DMS79 treated with DMSO at 0.1 percent for 48 hours (cell line): ENCODE measurements at regions not wholly inside any gene's neighbourhood (a gene's known extent, or its start where the extent isn't known, plus 50 kb on each side); places are given as distances from the start of the nearest gene placed in this dataset.
A peak's percentile ranks its signal among the peaks of the same experiment; 100 is the strongest.

ENCODE experiments used
- DNase-seq: peaks from one replicate; lab custom pipeline; 2025; lab: John Stamatoyannopoulos, UW

- DNase-seq: no peak
Measured at GRCh38 chr2:175560521-175561169, 379.1 kb upstream of the ATP5MC3 start.

GRCh38 chr2:175559613-175560012 is 378.1 kb upstream of the ATP5MC3 start:
- DNase-seq: no peak

- no peak for DNase-seq
Measured at GRCh38 chr2:175557810-175558377, 376.4 kb upstream of the ATP5MC3 start.

DNA sequence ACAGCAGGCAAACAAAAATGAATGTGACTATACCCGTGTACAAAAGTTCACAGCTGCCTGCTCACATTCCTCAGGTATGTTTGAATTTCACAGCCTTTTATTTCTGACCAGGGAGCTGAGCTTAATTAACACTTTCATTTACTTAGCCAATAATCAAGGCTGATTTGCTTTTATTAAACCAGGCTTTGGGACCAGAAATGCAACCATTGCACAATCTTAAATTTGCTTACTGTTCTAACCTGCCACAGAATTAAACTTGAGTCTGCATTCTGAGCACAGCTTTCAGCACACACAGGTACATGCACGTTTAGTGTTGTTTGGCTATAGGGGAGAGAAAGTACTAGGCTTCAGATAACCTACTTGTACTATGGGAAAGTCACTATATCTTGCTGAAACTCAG is 372.4 kb upstream of the ATP5MC3 start:
- no peak for DNase-seq

GRCh38 chr2:175552902-175553301 is 371.4 kb upstream of the ATP5MC3 start:
- DNase-seq: no peak

- no peak for DNase-seq
Measured at GRCh38 chr2:175540421-175540820, 358.9 kb upstream of the ATP5MC3 start.

DNA sequence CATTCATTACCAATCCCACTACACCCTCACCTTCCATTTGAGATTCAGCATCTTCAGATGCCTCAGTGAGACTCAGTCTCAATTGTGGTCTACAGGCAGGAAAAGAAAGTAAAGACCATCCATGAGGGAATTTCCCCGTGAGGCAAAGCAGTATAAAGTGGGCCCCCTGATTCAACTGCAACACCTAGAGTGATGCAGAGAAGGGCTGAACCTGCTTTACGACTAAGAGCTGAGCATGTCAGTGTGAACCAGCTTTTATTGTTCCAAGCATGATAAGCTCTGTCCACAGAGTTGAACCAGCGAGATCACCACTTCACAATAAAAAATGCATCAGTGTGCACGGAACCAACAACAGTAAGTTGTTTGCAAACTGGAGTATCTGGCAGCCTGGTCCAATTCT is 357.6 kb upstream of the ATP5MC3 start:
- no peak for DNase-seq

- no peak for DNase-seq
Measured at GRCh38 chr2:175536059-175536458, 354.5 kb upstream of the ATP5MC3 start.

GRCh38 chr2:175535631-175536030 is 354.1 kb upstream of the ATP5MC3 start:
- no peak for DNase-seq

GRCh38 chr2:175525975-175526374 is 344.5 kb upstream of the ATP5MC3 start:
- no peak for DNase-seq

GRCh38 chr2:175523001-175523400 is 341.5 kb upstream of the ATP5MC3 start:
- no peak for DNase-seq

GRCh38 chr2:175518206-175518605 is 336.7 kb upstream of the ATP5MC3 start:
- DNase-seq: no peak

DNA sequence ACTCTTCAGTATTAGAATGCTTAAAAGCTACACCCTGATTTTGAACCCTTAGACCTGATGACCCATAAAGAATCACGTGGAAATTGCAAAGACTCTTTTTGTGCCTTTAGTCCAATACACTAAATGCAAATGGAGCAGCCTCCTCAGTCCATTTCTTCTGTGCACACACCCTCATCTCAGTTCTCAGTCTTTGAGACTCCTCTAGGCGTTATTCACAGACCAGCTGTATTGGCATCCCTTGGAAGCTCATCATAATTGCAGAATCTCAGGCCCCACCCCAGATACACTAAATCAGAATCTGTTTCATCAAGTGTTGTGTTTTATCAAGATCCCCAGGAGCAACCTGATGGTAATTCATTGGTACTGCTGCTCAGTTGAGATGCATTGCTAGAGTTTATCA is 335.0 kb upstream of the ATP5MC3 start:
- DNase-seq: no peak

DNA sequence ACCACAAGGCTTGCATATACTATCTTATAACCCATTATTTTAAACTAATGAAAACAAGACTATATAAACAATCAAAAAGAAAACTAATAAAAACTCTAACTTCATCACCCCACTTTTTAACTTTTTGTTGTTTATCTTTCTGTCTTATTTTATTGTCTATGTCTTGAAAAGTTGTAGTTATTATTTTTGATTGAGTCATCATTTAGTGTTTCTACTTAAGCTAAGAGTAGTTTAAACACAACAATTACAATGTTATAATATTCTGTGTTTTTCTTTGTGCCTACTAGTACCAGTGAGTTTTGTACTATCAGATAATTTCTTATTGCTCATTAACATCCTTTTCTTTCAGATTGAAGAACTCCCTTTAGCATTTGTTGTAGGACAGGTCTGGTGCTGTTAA is 318.7 kb upstream of the ATP5MC3 start:
- DNase-seq: no peak

DNA sequence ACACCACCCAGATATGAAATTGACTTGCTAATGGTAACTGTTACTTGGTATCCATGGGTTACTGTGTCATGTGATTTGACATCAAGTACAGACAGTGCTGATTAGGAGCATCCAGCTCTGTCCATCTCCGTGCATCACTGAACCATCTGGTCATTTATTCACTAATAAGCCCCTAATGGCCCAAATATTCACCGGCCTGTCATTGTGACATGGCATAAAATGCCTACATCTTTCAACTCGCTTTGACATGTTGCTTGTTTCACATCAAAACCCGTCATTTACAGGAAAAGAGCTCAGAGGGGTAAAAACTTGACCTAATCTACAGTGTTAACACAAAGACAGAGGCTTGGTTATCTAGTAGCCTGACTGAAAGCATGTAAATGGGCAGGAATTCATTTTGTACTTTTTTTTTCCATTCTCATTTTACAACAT is 308.9 kb upstream of the ATP5MC3 start:
- no peak for DNase-seq

DNA sequence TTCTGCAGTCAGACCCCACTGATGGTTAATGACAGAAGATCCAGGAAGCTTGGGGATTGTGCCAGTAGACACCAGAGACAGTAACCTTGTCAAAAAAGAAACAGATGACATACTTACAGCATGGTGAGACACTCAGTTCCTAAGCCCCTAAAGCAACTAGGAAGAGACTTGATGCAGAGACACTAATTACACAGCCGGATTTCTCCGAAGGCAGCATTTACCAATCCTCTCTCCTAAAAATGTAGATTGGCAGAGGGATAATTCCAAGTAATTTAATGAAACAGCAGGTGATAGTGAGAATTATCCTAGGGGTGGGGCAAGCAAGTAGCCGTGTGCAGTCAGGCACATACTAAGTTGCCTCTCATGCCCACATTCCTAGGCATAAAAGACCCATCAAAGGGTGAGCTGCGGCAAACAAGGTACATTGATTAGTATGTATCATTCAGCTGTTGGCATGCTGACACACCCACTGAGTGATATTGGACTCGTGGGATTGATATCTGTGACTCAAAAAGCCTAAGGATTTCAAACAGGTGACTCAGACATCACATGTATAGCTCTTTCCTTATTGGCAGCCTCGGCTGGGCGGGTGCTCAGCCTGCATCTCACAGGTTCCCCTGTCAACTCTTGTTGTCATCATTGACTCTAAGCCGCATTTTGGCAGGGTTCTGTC is 296.7 kb upstream of the ATP5MC3 start:
- no peak for DNase-seq

DNA sequence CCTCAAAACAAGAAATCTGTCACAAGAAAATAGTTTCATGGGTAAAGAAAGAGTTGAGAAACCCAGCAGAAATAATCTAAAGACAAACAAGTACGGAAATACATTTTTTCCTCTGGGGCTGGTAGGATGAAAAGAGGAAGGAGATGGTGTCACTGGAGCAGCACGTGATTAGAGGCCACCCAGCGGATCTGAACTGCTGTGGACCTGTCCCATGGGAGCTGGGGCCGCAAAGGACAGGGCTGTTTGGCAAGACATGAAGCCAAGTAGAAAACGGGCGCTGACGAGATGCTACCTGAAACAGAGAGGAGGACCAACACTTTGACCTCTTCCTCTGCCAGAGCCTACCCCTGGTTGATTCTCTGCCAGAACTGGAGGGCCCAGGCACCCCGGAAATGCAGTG is 295.4 kb upstream of the ATP5MC3 start:
- no peak for DNase-seq

- no peak for DNase-seq
Measured at GRCh38 chr2:175476374-175476773, 294.9 kb upstream of the ATP5MC3 start.

GRCh38 chr2:175475130-175475529 is 293.6 kb upstream of the ATP5MC3 start:
- DNase-seq: no peak

GRCh38 chr2:175468431-175469098 is 287.1 kb upstream of the ATP5MC3 start:
- DNase-seq: peak; percentile 40

DNA sequence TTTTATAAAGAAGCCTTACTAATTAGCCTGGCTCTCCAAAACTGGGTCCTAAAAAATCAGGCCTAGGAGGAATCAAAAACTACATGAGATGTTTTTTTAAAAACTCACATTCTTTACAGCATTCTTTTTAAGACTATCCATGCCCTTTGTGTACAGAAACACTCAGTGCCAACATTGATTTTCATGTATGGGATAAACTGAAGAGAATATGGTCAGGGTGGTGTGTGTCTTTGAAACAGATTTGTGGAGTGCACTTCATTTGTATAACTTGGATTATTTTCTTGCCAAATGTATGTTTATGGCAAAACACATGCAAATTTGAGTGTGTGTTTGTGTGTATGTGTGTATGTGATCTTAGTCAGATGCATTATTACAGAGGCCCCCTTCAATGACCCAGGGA is 283.6 kb upstream of the ATP5MC3 start:
- DNase-seq: no peak

DNA sequence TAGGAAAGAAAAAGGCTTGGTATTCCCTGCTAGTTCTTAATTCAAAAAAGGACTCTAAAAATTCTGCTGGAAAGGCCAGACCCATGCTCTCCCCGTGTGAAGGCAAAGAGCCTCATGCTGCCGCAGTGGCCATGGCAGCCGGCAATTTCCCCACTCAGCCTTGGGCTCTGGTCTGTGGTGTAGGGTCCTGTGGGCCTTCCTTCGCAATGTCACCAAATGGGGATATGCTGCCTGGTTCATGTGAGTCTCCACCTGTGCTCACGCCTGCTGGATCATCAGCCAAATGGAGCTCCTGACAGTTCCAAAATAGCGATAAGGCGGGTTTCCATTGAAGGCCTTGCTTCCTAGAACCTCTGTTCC is 282.8 kb upstream of the ATP5MC3 start:
- DNase-seq: no peak
